ENCODE measurements at regions not wholly inside any gene's neighbourhood (a gene's known extent, or its start where the extent isn't known, plus 50 kb on each side); places are given as distances from the start of the nearest gene placed in this dataset.

GRCh38 chr1:80164150-80164549 lies 1157.6 kb upstream of the ADGRL4 start:
- TF ChIP-seq CTCF (conservative IDR thresholded peaks at IDR 0.05; ENCODE audit: low read depth, low read length) (no peak), EZH2 (IDR thresholded peaks at IDR 0.05; ENCODE audit: borderline replicate concordance, low read depth, low read length, poor library complexity, severe bottlenecking) (no peak)

All from A673 (cell line).